ENCODE measurements at regions not wholly inside any gene's neighbourhood (a gene's known extent, or its start where the extent isn't known, plus 50 kb on each side); places are given as distances from the start of the nearest gene placed in this dataset.

DNA sequence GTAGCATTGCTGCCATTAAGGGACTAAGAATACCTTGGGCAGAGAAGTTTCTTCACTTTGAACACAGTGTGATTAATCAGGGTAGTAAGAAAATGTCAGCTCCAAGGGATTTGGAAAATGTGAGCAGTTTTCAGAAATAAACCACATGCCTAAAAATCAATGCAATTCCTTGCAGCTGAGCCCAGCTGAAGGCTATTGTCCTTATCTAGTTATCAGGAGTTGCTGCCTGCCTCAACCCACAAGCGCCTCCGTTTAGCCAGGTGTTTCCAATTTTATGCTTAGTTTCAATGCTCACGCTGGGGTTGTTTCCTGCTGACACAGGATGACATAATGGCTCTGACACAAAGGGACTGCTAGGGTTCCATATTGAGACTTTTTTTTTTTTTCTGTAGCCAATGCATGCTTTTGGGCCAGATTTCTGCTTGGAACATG is 132.3 kb upstream of the ANK3 start:
- H3K36me3 ChIP-seq (ENCODE audit: insufficient read depth, low read length), result no peaks in the 10 kb centered on the region

DNA sequence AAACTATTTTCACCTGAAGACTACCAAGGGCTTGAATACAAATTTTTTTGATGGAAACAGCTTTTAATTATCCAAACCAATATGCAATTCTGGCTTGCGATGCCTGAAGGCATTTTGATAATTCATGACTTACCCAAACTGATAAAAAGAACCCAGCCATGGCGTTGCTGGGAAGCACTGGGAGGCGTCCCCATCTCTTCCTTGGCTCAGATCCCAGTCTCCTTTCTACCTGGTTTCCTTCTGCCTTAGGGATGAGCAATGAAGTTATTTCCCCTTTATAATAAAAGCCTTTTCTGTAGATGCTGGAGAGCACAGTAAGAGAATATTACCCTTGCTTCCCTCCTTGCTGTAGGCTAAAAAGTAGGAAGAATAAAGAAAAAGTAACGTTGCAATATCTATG is 129.1 kb upstream of the ANK3 start:
- no peaks in the 10 kb centered on the region for H3K79me2 ChIP-seq (ENCODE audit: insufficient read depth, low read length)
- H3F3A ChIP-seq (ENCODE audit: insufficient read depth, low read length), result no peaks in the 10 kb centered on the region
- TF ChIP-seq, protein P1, sequence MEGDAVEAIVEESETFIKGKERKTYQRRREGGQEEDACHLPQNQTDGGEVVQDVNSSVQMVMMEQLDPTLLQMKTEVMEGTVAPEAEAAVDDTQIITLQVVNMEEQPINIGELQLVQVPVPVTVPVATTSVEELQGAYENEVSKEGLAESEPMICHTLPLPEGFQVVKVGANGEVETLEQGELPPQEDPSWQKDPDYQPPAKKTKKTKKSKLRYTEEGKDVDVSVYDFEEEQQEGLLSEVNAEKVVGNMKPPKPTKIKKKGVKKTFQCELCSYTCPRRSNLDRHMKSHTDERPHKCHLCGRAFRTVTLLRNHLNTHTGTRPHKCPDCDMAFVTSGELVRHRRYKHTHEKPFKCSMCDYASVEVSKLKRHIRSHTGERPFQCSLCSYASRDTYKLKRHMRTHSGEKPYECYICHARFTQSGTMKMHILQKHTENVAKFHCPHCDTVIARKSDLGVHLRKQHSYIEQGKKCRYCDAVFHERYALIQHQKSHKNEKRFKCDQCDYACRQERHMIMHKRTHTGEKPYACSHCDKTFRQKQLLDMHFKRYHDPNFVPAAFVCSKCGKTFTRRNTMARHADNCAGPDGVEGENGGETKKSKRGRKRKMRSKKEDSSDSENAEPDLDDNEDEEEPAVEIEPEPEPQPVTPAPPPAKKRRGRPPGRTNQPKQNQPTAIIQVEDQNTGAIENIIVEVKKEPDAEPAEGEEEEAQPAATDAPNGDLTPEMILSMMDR (IDR thresholded peaks at IDR 0.05; ENCODE audit: low read length), result no peak
- no peak for TF ChIP-seq EZH2 (IDR thresholded peaks at IDR 0.05; ENCODE audit: borderline replicate concordance, low read length)
- no peaks in the 10 kb centered on the region for H3K4me1 ChIP-seq (ENCODE audit: insufficient read depth, low read length, severe bottlenecking)
- no peaks in the 10 kb centered on the region for H3K9me3 ChIP-seq (ENCODE audit: low read length)
- H3K36me3 ChIP-seq (ENCODE audit: insufficient read depth, low read length), result no peaks in the 10 kb centered on the region
- no peak overlapping the region for H3K9ac ChIP-seq (ENCODE audit: low read length)
- H2AFZ ChIP-seq (ENCODE audit: low read length), result no peak overlapping the region
- H3K4me3 ChIP-seq (ENCODE audit: low read depth, low read length, poor library complexity, severe bottlenecking), result no peak overlapping the region
- H3K27me3 ChIP-seq (ENCODE audit: insufficient read depth, low read length), result no peaks in the 10 kb centered on the region
- no peak overlapping the region for H3K4me2 ChIP-seq (ENCODE audit: low read length)
- no peaks in the 10 kb centered on the region for H4K20me1 ChIP-seq (ENCODE audit: insufficient read depth, low read length)
- H3K27ac ChIP-seq (ENCODE audit: low read depth, low read length, poor library complexity, severe bottlenecking), result no peak overlapping the region
- no peaks in the 10 kb centered on the region for H3K9me2 ChIP-seq (ENCODE audit: low read depth, low read length)

More for the DNA sequence above, 132.3 kb upstream of the ANK3 start:
- no peak for TF ChIP-seq EZH2 (IDR thresholded peaks at IDR 0.05; ENCODE audit: borderline replicate concordance, low read length)
- TF ChIP-seq, protein P1 (IDR thresholded peaks at IDR 0.05; ENCODE audit: low read length), result no peak
- Histone ChIP-seq H3K79me2 (ENCODE audit: insufficient read depth, low read length) (no peaks in the 10 kb centered on the region), H4K20me1 (ENCODE audit: insufficient read depth, low read length) (no peaks in the 10 kb centered on the region), H2AFZ (ENCODE audit: low read length) (no peak overlapping the region), H3K27ac (ENCODE audit: low read depth, low read length, poor library complexity, severe bottlenecking) (no peak overlapping the region), H3K9ac (ENCODE audit: low read length) (no peak overlapping the region), H3K9me2 (ENCODE audit: low read depth, low read length) (no peaks in the 10 kb centered on the region), H3K27me3 (ENCODE audit: insufficient read depth, low read length) (no peaks in the 10 kb centered on the region), H3K9me3 (ENCODE audit: low read length) (no peaks in the 10 kb centered on the region), H3K4me3 (ENCODE audit: low read depth, low read length, poor library complexity, severe bottlenecking) (no peak overlapping the region), H3K4me2 (ENCODE audit: low read length) (no peak overlapping the region), H3F3A (ENCODE audit: insufficient read depth, low read length) (no peaks in the 10 kb centered on the region), H3K4me1 (ENCODE audit: insufficient read depth, low read length, severe bottlenecking) (no peaks in the 10 kb centered on the region)

DNA sequence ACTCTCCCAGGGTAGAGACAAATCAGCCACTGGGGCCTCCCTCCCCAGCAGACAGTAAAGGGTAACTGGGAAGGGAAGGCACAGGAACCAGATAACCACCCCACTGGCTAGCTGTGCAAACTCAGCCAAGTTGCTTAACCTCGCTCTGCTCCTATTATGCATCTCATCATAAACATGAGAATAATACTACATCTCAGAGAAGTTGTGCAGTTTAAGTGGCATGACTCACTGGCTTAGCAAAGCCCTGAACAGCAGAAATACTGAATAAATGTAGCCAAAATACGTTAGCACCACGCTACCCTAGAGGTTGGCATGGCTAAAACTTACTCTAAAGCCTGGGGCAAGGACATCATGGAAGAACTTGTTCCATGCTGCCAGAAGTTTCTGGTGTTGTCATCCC is 128.1 kb upstream of the ANK3 start:
- TF ChIP-seq EZH2 (IDR thresholded peaks at IDR 0.05; ENCODE audit: borderline replicate concordance, low read length), result no peak
- TF ChIP-seq, protein P1 (IDR thresholded peaks at IDR 0.05; ENCODE audit: low read length), result no peak
- no peak overlapping the region for H3K4me2 ChIP-seq (ENCODE audit: low read length)
- no peaks in the 10 kb centered on the region for H3K9me2 ChIP-seq (ENCODE audit: low read depth, low read length)
- no peak overlapping the region for H2AFZ ChIP-seq (ENCODE audit: low read length)
- H3K36me3 ChIP-seq (ENCODE audit: insufficient read depth, low read length), result no peaks in the 10 kb centered on the region
- H3K9me3 ChIP-seq (ENCODE audit: low read length), result no peaks in the 10 kb centered on the region
- no peaks in the 10 kb centered on the region for H4K20me1 ChIP-seq (ENCODE audit: insufficient read depth, low read length)
- no peaks in the 10 kb centered on the region for H3K4me1 ChIP-seq (ENCODE audit: insufficient read depth, low read length, severe bottlenecking)
- no peak overlapping the region for H3K4me3 ChIP-seq (ENCODE audit: low read depth, low read length, poor library complexity, severe bottlenecking)
- no peak overlapping the region for H3K9ac ChIP-seq (ENCODE audit: low read length)
- no peaks in the 10 kb centered on the region for H3K79me2 ChIP-seq (ENCODE audit: insufficient read depth, low read length)
- no peaks in the 10 kb centered on the region for H3K27me3 ChIP-seq (ENCODE audit: insufficient read depth, low read length)
- no peaks in the 10 kb centered on the region for H3F3A ChIP-seq (ENCODE audit: insufficient read depth, low read length)
- H3K27ac ChIP-seq (ENCODE audit: low read depth, low read length, poor library complexity, severe bottlenecking), result no peak overlapping the region
